ENCODE measurements at regions not wholly inside any gene's neighbourhood (a gene's known extent, or its start where the extent isn't known, plus 50 kb on each side); places are given as distances from the start of the nearest gene placed in this dataset.

- peak in 1 of 6 experiments; percentile 1 for DNase-seq
These were observed 472.0 kb upstream of the CNTNAP2 start for GRCh38 chr7:145644426-145645134.

- no peak for DNase-seq
These were observed 472.6 kb upstream of the CNTNAP2 start for GRCh38 chr7:145643981-145644380.

- no peak for DNase-seq
These were observed 483.1 kb upstream of the CNTNAP2 start for GRCh38 chr7:145633513-145633912.

GRCh38 chr7:145624618-145625017 is 492.0 kb upstream of the CNTNAP2 start:
- DNase-seq: no peak

GRCh38 chr7:145605963-145606362 is 510.6 kb upstream of the CNTNAP2 start:
- DNase-seq: no peak

GRCh38 chr7:145599376-145599775 is 517.2 kb upstream of the CNTNAP2 start:
- no peak for DNase-seq

GRCh38 chr7:145584401-145584800 is 532.2 kb upstream of the CNTNAP2 start:
- no peak for DNase-seq

GRCh38 chr7:145582742-145583303 is 533.8 kb upstream of the CNTNAP2 start:
- no peak for DNase-seq

- DNase-seq: no peak
These were observed 558.8 kb upstream of the CNTNAP2 start for GRCh38 chr7:145557805-145558204.

- no peak for DNase-seq
These were observed 573.4 kb upstream of the CNTNAP2 start for GRCh38 chr7:145543242-145543641.

- no peak for DNase-seq
These were observed 576.7 kb upstream of the CNTNAP2 start for GRCh38 chr7:145539910-145540309.

GRCh38 chr7:145534301-145534700 is 582.3 kb upstream of the CNTNAP2 start:
- DNase-seq: no peak

GRCh38 chr7:145520284-145520683 is 596.3 kb upstream of the CNTNAP2 start:
- DNase-seq: no peak

GRCh38 chr7:145511004-145511403 is 605.6 kb upstream of the CNTNAP2 start:
- no peak for DNase-seq

- DNase-seq: no peak
These were observed 618.6 kb upstream of the CNTNAP2 start for GRCh38 chr7:145497911-145498525.

- DNase-seq: no peak
These were observed 626.2 kb upstream of the CNTNAP2 start for GRCh38 chr7:145490356-145490755.

- DNase-seq: no peak
These were observed 627.0 kb upstream of the CNTNAP2 start for GRCh38 chr7:145489609-145490008.

GRCh38 chr7:145488816-145489215 is 627.8 kb upstream of the CNTNAP2 start:
- DNase-seq: no peak

- no peak for DNase-seq
These were observed 634.6 kb upstream of the CNTNAP2 start for GRCh38 chr7:145481985-145482384.

GRCh38 chr7:145478541-145478940 is 638.1 kb upstream of the CNTNAP2 start:
- DNase-seq: no peak

- no peak for DNase-seq
These were observed 638.3 kb upstream of the TPK1 start for GRCh38 chr7:145474009-145474686.

- DNase-seq: no peak
These were observed 636.0 kb upstream of the TPK1 start for GRCh38 chr7:145471883-145472282.

- no peak for DNase-seq
These were observed 628.4 kb upstream of the TPK1 start for GRCh38 chr7:145464287-145464686.

- no peak for DNase-seq
These were observed 626.6 kb upstream of the TPK1 start for GRCh38 chr7:145462463-145462862.

Measured in stimulated activated naive CD4-positive, alpha-beta T cell (primary cell).